Astrocyte (in vitro differentiated cells and primary cell): ENCODE measurements at regions not wholly inside any gene's neighbourhood (a gene's known extent, or its start where the extent isn't known, plus 50 kb on each side); places are given as distances from the start of the nearest gene placed in this dataset.
"Not testable (repeated sequence)": the region's sequence is repeated elsewhere in the genome, so short reads cannot be mapped to it uniquely, and the experiment has no call there.

Source experiments
- DNase-seq: peaks from one replicate; pipeline ENCODE4 v3.0.0-alpha.2; 2010; ENCODE audit warnings: low read depth
- FAIRE-seq: peaks from 2 replicates; lab custom pipeline; 2011; peaks lifted over from hg19 to GRCh38; lab: Jason Lieb, UNC
- H2AFZ ChIP-seq: 2 replicates; pipeline ENCODE4 v1.6.0; 2012; ENCODE audit warnings: low read depth, low read length, inconsistent platforms
- H3K27ac ChIP-seq: 2 replicates; pipeline ENCODE4 v1.5.1; 2011; ENCODE audit warnings: low read depth, low read length, inconsistent platforms
- H3K27me3 ChIP-seq: 2 replicates; pipeline ENCODE4 v1.6.0; 2011; ENCODE audit warnings: low read length, inconsistent platforms; ENCODE audit not compliant: insufficient read depth
- H3K36me3 ChIP-seq: 2 replicates; pipeline ENCODE4 v1.5.1; 2011; ENCODE audit warnings: low read length, inconsistent platforms; ENCODE audit not compliant: insufficient read depth
- H3K4me1 ChIP-seq: 2 replicates; pipeline ENCODE4 v1.5.1; 2011; ENCODE audit warnings: low read length, inconsistent platforms; ENCODE audit not compliant: insufficient read depth
- H3K4me2 ChIP-seq: 2 replicates; pipeline ENCODE4 v1.6.0; 2012; ENCODE audit warnings: low read length, inconsistent platforms
- H3K4me3 ChIP-seq: 2 replicates; pipeline ENCODE4 v1.5.1; 2011; ENCODE audit warnings: low read depth, mild to moderate bottlenecking, low read length, inconsistent platforms; ENCODE audit not compliant: insufficient read depth
- H3K79me2 ChIP-seq: 2 replicates; pipeline ENCODE4 v1.6.0; 2012; ENCODE audit warnings: mild to moderate bottlenecking, low read length, inconsistent platforms; ENCODE audit not compliant: insufficient read depth
- H3K9ac ChIP-seq: 2 replicates; pipeline ENCODE4 v1.6.0; 2012; ENCODE audit warnings: mild to moderate bottlenecking, low read length, inconsistent platforms
- H3K9me3 ChIP-seq: 2 replicates; pipeline ENCODE4 v1.5.1; 2012; ENCODE audit warnings: low read depth, mild to moderate bottlenecking, low read length, inconsistent platforms; ENCODE audit not compliant: insufficient read depth
- H4K20me1 ChIP-seq: 2 replicates; pipeline ENCODE4 v1.6.0; 2012; ENCODE audit warnings: low read length, inconsistent platforms; ENCODE audit not compliant: insufficient read depth
- H3K27ac Mint-ChIP-seq: one replicate; pipeline ENCODE4 v1.8.0; 2021; ENCODE audit warnings: mild to moderate bottlenecking, mixed read lengths; ENCODE audit not compliant: unreplicated experiment
- H3K27me3 Mint-ChIP-seq: one replicate; pipeline ENCODE4 v1.8.0; 2021; ENCODE audit warnings: low read depth, mixed read lengths; ENCODE audit not compliant: unreplicated experiment
- H3K36me3 Mint-ChIP-seq: one replicate; pipeline ENCODE4 v1.8.0; 2021; ENCODE audit warnings: low read depth, mixed read lengths; ENCODE audit not compliant: unreplicated experiment
- H3K4me1 Mint-ChIP-seq: one replicate; pipeline ENCODE4 v1.8.0; 2021; ENCODE audit warnings: low read depth, mixed read lengths; ENCODE audit not compliant: unreplicated experiment
- H3K4me3 Mint-ChIP-seq: one replicate; pipeline ENCODE4 v1.8.0; 2021; ENCODE audit warnings: mild to moderate bottlenecking, moderate library complexity, mixed read lengths; ENCODE audit not compliant: unreplicated experiment
- H3K9me3 Mint-ChIP-seq: one replicate; pipeline ENCODE4 v1.8.0; 2021; ENCODE audit warnings: mild to moderate bottlenecking, mixed read lengths; ENCODE audit not compliant: unreplicated experiment
- CTCF ChIP-seq: IDR thresholded peaks from 2 replicates; pipeline ENCODE4 v1.5.1; 2011; ENCODE audit warnings: low read depth, mild to moderate bottlenecking, inconsistent platforms, low read length, moderate library complexity; ENCODE audit not compliant: insufficient read depth
- EZH2 ChIP-seq: IDR thresholded peaks from 2 replicates; pipeline ENCODE4 v1.6.1; 2012; ENCODE audit warnings: mild to moderate bottlenecking, low read length, inconsistent platforms; ENCODE audit not compliant: insufficient read depth

- H3K4me1 Mint-ChIP-seq: no peaks in the 10 kb centered on the region
- TF ChIP-seq EZH2 (no peak), CTCF (no peak)
Measured at GRCh38 chrX:139167282-139167681, 363.3 kb upstream of the F9 start.

GRCh38 chrX:139158256-139158655 lies 372.3 kb upstream of the F9 start:
- no peak for FAIRE-seq
- Histone ChIP-seq H3K79me2 (no peaks in the 10 kb centered on the region), H3K4me3 (no peak overlapping the region), H3K27me3 (no peaks in the 10 kb centered on the region), H3K27ac (no peak overlapping the region), H3K4me2 (no peak overlapping the region), H3K9ac (no peak overlapping the region), H3K4me1 (no peaks in the 10 kb centered on the region), H4K20me1 (no peaks in the 10 kb centered on the region), H3K36me3 (no peaks in the 10 kb centered on the region), H2AFZ (no peak overlapping the region), H3K9me3 (no peaks in the 10 kb centered on the region)
- H3K9me3 Mint-ChIP-seq: no peaks in the 10 kb centered on the region
- TF ChIP-seq CTCF: no peak
- TF ChIP-seq EZH2: no peak
- H3K4me1 Mint-ChIP-seq: no peaks in the 10 kb centered on the region
- H3K27ac Mint-ChIP-seq: no peak overlapping the region
- no peak overlapping the region for H3K4me3 Mint-ChIP-seq
- H3K36me3 Mint-ChIP-seq: peaks cover 2% of the 10 kb centered on the region
- no peaks in the 10 kb centered on the region for H3K27me3 Mint-ChIP-seq
- DNase-seq: no peak

More at GRCh38 chrX:139167282-139167681, 363.3 kb upstream of the F9 start:
- Histone ChIP-seq H3K4me1 (no peaks in the 10 kb centered on the region), H3K4me3 (no peak overlapping the region), H3K79me2 (no peaks in the 10 kb centered on the region), H2AFZ (no peak overlapping the region), H3K27me3 (no peaks in the 10 kb centered on the region), H3K27ac (no peak overlapping the region), H3K36me3 (no peaks in the 10 kb centered on the region), H3K9ac (no peak overlapping the region), H3K9me3 (no peaks in the 10 kb centered on the region), H4K20me1 (no peaks in the 10 kb centered on the region), H3K4me2 (no peak overlapping the region)
- Mint-ChIP-seq H3K9me3 (no peaks in the 10 kb centered on the region), H3K27ac (no peak overlapping the region), H3K36me3 (no peaks in the 10 kb centered on the region), H3K27me3 (no peaks in the 10 kb centered on the region), H3K4me3 (no peak overlapping the region)
- FAIRE-seq (peak; percentile 9), DNase-seq (no peak)

- Histone ChIP-seq H3K36me3 (no peaks in the 10 kb centered on the region), H3K27me3 (no peaks in the 10 kb centered on the region), H3K4me2 (no peak overlapping the region), H2AFZ (no peak overlapping the region), H3K79me2 (no peaks in the 10 kb centered on the region), H3K4me1 (no peaks in the 10 kb centered on the region), H3K4me3 (no peak overlapping the region), H3K9me3 (no peaks in the 10 kb centered on the region), H3K27ac (no peak overlapping the region), H4K20me1 (no peaks in the 10 kb centered on the region), H3K9ac (no peak overlapping the region)
- no peaks in the 10 kb centered on the region for H3K9me3 Mint-ChIP-seq
- DNase-seq: no peak
- H3K4me1 Mint-ChIP-seq: no peaks in the 10 kb centered on the region
- no peaks in the 10 kb centered on the region for H3K27me3 Mint-ChIP-seq
- peak; percentile 56 for FAIRE-seq
- H3K4me3 Mint-ChIP-seq: no peak overlapping the region
- no peak for TF ChIP-seq CTCF
- TF ChIP-seq EZH2: no peak
- H3K36me3 Mint-ChIP-seq: peaks cover 2% of the 10 kb centered on the region
- H3K27ac Mint-ChIP-seq: no peak overlapping the region
Measured at GRCh38 chrX:139156356-139156755, 374.2 kb upstream of the F9 start.

GRCh38 chrX:139146625-139147024 lies 383.9 kb upstream of the F9 start:
- H3K27ac ChIP-seq, H2AFZ ChIP-seq, H3K4me3 Mint-ChIP-seq, H3K4me1 Mint-ChIP-seq, H3K27me3 Mint-ChIP-seq, H3K4me3 ChIP-seq, DNase-seq, H3K4me2 ChIP-seq, H3K9me3 ChIP-seq, H3K27me3 ChIP-seq, H3K27ac Mint-ChIP-seq, H3K4me1 ChIP-seq, H3K36me3 ChIP-seq, H3K9me3 Mint-ChIP-seq, H3K79me2 ChIP-seq, FAIRE-seq, H3K9ac ChIP-seq, H3K36me3 Mint-ChIP-seq, H4K20me1 ChIP-seq: not testable (repeated sequence)
